MM.1S (cell line): ENCODE measurements at regions not wholly inside any gene's neighbourhood (a gene's known extent, or its start where the extent isn't known, plus 50 kb on each side); places are given as distances from the start of the nearest gene placed in this dataset.

Source experiments
- EZH2 ChIP-seq: fragments of 300-600 bp; sonication (generic); optimal IDR thresholded peaks from 2 replicates; pipeline ENCODE3; 2017; ENCODE audit warnings: low read depth, mild to moderate bottlenecking, antibody characterized with exemption, low read length, mixed read lengths
- EZH2phosphoT487 ChIP-seq: fragments of 300-600 bp; sonication (generic); IDR thresholded peaks from 2 replicates; pipeline ENCODE4 v1.6.1; 2018; ENCODE audit warnings: antibody characterized with exemption, low read length
- TF ChIP-seq, protein P1 (sequence below): fragments of 300-600 bp; sonication (generic); IDR thresholded peaks from 2 replicates; pipeline ENCODE4 v1.5.1; 2016; ENCODE audit warnings: antibody characterized with exemption, low read length, mixed read lengths

DNA sequence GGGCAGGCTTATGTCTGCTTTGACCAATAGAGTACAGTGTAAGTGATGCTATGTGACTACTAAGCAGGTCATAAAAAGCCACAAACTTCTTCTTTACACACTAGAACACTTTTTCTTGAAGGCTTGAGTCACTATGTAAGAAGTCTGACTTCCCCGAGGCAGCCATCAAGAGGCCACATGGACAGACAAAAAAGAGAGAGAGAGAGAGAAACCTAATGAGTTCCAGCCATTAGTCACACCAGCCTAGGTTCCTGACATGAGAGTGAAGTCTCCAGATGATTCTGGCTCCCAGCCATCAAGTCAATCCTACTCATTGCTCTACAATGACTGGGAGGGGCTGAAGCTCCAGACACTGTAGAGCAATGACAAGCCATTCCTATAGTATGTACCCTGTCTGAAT lies 101.4 kb downstream of the LHX9 start:
- TF ChIP-seq, protein P1, sequence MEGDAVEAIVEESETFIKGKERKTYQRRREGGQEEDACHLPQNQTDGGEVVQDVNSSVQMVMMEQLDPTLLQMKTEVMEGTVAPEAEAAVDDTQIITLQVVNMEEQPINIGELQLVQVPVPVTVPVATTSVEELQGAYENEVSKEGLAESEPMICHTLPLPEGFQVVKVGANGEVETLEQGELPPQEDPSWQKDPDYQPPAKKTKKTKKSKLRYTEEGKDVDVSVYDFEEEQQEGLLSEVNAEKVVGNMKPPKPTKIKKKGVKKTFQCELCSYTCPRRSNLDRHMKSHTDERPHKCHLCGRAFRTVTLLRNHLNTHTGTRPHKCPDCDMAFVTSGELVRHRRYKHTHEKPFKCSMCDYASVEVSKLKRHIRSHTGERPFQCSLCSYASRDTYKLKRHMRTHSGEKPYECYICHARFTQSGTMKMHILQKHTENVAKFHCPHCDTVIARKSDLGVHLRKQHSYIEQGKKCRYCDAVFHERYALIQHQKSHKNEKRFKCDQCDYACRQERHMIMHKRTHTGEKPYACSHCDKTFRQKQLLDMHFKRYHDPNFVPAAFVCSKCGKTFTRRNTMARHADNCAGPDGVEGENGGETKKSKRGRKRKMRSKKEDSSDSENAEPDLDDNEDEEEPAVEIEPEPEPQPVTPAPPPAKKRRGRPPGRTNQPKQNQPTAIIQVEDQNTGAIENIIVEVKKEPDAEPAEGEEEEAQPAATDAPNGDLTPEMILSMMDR, result no peak
- TF ChIP-seq EZH2 (no peak), EZH2phosphoT487 (no peak)
